Gastrocnemius medialis (tissue), 4 donors: ENCODE measurements at regions not wholly inside any gene's neighbourhood (a gene's known extent, or its start where the extent isn't known, plus 50 kb on each side); places are given as distances from the start of the nearest gene placed in this dataset.

Experiments
- ATAC-seq, 2 donors: fragments of 150-250 bp; one replicate each; pipeline ENCODE4 v1.9.1; 2016
- DNase-seq, 2 donors: peaks; one replicate each; pipeline ENCODE4 v3.0.0-alpha.2; 2019
- H3K27ac ChIP-seq, 4 donors: fragments of 200-600 bp; sonication (generic); 1 replicate in 1 of 4; 2 replicates in 3 of 4; pipeline ENCODE4 v1.5.1; 2016 to 2018; ENCODE audit warnings: mild to moderate bottlenecking in 2 of 4, moderate library complexity in 1 of 4
- H3K27me3 ChIP-seq, 3 donors: fragments of 200-600 bp; sonication (generic) in 2 of 3; 1 replicate in 1 of 3; 2 replicates in 2 of 3; pipeline versions ENCODE4 v1.5.1 to v1.6.0; 2016 to 2019; ENCODE audit warnings: mild to moderate bottlenecking in 1 of 3, moderate library complexity in 1 of 3
- H3K36me3 ChIP-seq, 2 donors: fragments of 200-600 bp; sonication (generic) in 1 of 2; one replicate each; pipeline ENCODE4 v1.5.1; 2017 to 2018
- H3K4me1 ChIP-seq, 2 donors: fragments of 200-600 bp; sonication (generic) in 1 of 2; one replicate each; pipeline ENCODE4 v1.5.1; 2016 to 2017; ENCODE audit warnings: mild to moderate bottlenecking in 2 of 2
- H3K4me3 ChIP-seq, 4 donors: fragments of 200-600 bp; sonication (generic) in 3 of 4; 1 replicate in 1 of 4; 2 replicates in 3 of 4; pipeline ENCODE4 v1.5.1; 2016 to 2019; ENCODE audit warnings: mild to moderate bottlenecking in 2 of 4
- H3K9me3 ChIP-seq, 3 donors: fragments of 200-600 bp; sonication (generic) in 2 of 3; 1 replicate in 1 of 3; 2 replicates in 2 of 3; pipeline ENCODE4 v1.5.1; 2016 to 2019
- POLR2A ChIP-seq, 2 donors: fragments of 450-650 bp; IDR thresholded peaks; one replicate each; pipeline ENCODE4 v1.6.1; 2017; ENCODE audit warnings: antibody characterized with exemption in 2 of 2, mild to moderate bottlenecking in 2 of 2, moderate library complexity in 2 of 2
- in situ Hi-C, 4 donors: fragments of 200-750 bp; cut with MboI; loops; one replicate each; pipeline versions ENCODE4 v1.15.0 to v1.8.0; 2017; ENCODE audit warnings: low sequenced_read_pairs in 4 of 4
- intact Hi-C: fragments of 100-400 bp; cut with DNase I; formaldehyde crosslinking; loops from one replicate; pipeline ENCODE4 v1.15.1; 2023; ENCODE audit warnings: low total_unique reads
- TF ChIP-seq, protein P1 (sequence below), 5 experiments: fragments of 450-650 bp in 3 of 5; fragments of 200-600 bp in 2 of 5; sonication (generic) in 2 of 5; IDR thresholded peaks in 4 of 5; conservative IDR thresholded peaks in 1 of 5; 1 replicate in 4 of 5; 2 replicates in 1 of 5; pipeline ENCODE4 v1.5.1; 2016 to 2019; ENCODE audit warnings: antibody characterized with exemption in 5 of 5, mild to moderate bottlenecking in 3 of 5, moderate library complexity in 3 of 5

DNA sequence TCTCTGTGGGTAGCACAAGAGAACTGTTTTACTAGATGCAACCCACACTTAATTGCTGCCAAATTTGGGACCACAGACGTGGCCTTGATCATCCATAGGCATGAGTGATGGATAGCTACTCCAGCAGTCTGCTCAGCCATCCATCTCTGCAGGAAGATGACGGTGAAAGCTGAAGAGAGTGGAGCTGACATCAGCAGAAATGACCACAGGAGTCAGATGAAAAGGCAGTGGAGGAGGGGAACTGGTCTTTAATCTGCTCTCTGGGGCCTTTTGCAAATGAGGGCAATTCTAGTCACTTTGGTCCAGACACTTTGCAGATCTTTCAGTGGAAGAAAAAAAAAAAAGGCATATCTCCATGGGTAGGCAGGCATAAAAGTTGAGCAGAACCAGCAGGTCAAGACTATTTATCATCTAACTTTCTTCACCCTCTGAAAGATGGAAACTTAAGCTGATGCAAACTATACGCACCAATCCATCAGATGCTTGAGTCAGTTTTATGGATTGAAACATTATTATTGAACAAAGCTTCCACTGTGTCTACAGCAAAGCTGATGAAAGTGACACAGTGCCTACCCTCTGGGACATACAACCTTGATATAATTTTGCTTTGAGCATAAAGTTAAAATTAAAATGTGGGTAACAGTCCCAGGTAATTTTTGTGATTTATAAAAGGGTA, 281.6 kb upstream of the OBI1 start:
- TF ChIP-seq POLR2A (IDR thresholded peaks at IDR 0.05), result no peak
- TF ChIP-seq, protein P1, sequence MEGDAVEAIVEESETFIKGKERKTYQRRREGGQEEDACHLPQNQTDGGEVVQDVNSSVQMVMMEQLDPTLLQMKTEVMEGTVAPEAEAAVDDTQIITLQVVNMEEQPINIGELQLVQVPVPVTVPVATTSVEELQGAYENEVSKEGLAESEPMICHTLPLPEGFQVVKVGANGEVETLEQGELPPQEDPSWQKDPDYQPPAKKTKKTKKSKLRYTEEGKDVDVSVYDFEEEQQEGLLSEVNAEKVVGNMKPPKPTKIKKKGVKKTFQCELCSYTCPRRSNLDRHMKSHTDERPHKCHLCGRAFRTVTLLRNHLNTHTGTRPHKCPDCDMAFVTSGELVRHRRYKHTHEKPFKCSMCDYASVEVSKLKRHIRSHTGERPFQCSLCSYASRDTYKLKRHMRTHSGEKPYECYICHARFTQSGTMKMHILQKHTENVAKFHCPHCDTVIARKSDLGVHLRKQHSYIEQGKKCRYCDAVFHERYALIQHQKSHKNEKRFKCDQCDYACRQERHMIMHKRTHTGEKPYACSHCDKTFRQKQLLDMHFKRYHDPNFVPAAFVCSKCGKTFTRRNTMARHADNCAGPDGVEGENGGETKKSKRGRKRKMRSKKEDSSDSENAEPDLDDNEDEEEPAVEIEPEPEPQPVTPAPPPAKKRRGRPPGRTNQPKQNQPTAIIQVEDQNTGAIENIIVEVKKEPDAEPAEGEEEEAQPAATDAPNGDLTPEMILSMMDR (IDR thresholded peaks at IDR 0.05 in 4 of 5, conservative IDR thresholded peaks at IDR 0.05 in 1 of 5), result no peak
- DNase-seq (no peak), ATAC-seq (no peak)
- no peaks in the 10 kb centered on the region for H3K9me3 ChIP-seq
- H3K27ac ChIP-seq, result no peak overlapping the region
- no peak overlapping the region for H3K4me3 ChIP-seq
- no peaks in the 10 kb centered on the region for H3K27me3 ChIP-seq
- intact Hi-C loops (no loop called here), in situ Hi-C loops (no loop called here)
- H3K4me1 ChIP-seq, result no peaks in the 10 kb centered on the region
- H3K36me3 ChIP-seq, result no peaks in the 10 kb centered on the region

DNA sequence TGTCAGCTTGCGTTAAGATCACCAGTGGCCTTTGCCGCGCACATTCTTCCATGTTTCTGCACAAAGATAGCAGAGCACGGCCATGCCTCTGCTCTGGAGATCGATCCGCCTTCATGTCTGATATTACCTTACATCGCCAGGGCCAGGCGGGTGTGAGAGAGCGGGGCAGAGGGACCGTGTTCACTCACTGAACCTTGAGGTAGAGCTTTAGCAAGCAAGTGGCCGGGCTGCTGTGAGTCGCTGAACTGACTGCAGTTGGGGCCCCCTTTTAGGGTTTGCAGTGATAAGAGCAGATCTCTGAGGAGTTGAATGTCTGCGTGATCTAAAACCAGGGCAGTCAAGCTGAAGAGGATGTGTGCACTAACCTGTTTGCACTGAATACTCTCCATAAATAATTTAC, 275.4 kb upstream of the OBI1 start:
- DNase-seq, result no peak
- Histone ChIP-seq H3K4me1 (no peaks in the 10 kb centered on the region), H3K27ac (no peak overlapping the region), H3K4me3 (no peak overlapping the region), H3K27me3 (no peaks in the 10 kb centered on the region), H3K9me3 (no peaks in the 10 kb centered on the region), H3K36me3 (no peaks in the 10 kb centered on the region)
- TF ChIP-seq POLR2A (IDR thresholded peaks at IDR 0.05), result no peak
- TF ChIP-seq, protein P1 (IDR thresholded peaks at IDR 0.05 in 4 of 5, conservative IDR thresholded peaks at IDR 0.05 in 1 of 5), result no peak
- ATAC-seq, result no peak
- in situ Hi-C loops (no loop called here), intact Hi-C loops (no loop called here)

DNA sequence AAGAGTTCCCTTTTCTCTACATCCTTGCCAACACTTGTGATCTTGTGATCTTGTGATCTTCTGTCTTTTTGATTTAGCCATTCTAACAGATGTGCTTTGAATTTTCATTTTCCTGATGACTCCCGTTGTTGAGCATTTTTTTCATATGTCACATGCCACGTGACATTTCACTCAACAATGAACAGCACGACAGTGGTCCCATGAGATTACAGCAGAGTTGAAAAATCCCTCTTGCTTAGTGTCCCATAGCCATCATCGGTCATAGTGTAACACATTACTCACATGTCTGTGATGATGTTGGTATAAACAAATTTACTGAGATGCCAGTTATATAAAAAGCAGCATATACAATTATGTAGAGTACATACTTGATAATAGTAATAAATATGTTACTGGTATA, 256.1 kb upstream of the OBI1 start:
- no peak for TF ChIP-seq POLR2A (IDR thresholded peaks at IDR 0.05)
- TF ChIP-seq, protein P1 (IDR thresholded peaks at IDR 0.05 in 4 of 5, conservative IDR thresholded peaks at IDR 0.05 in 1 of 5), result no peak
- Histone ChIP-seq H3K27me3 (no peaks in the 10 kb centered on the region), H3K36me3 (no peaks in the 10 kb centered on the region), H3K4me1 (no peaks in the 10 kb centered on the region), H3K9me3 (no peaks in the 10 kb centered on the region), H3K27ac (no peak overlapping the region), H3K4me3 (no peak overlapping the region)
- intact Hi-C loops, result no loop called here
- in situ Hi-C loops, result no loop called here
- DNase-seq, result no peak
- no peak for ATAC-seq

DNA sequence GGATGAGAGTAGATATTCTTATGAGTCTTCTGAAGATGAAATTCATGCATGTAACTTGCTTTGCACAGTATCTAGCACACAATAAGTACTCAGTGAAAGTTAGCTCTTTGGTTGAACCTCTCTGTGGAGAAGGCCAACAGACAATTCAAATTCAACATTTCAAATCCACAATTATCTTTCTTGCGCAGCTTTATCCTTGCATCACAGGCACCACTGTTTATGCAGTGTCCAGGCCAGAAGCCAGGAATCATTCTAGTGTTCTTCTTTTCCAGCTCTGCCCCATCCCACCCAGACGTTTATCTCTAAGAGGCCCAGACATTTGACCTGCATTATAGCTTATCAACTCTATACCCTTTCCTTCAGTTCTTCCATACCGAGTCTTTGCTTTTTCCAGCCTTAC, 254.7 kb upstream of the OBI1 start:
- Histone ChIP-seq H3K4me3 (no peak overlapping the region), H3K4me1 (no peaks in the 10 kb centered on the region), H3K36me3 (no peaks in the 10 kb centered on the region), H3K9me3 (no peaks in the 10 kb centered on the region), H3K27me3 (no peaks in the 10 kb centered on the region), H3K27ac (no peak overlapping the region)
- intact Hi-C loops (no loop called here), in situ Hi-C loops (no loop called here)
- ATAC-seq (no peak), DNase-seq (no peak)
- TF ChIP-seq, protein P1 (IDR thresholded peaks at IDR 0.05 in 4 of 5, conservative IDR thresholded peaks at IDR 0.05 in 1 of 5), result no peak
- TF ChIP-seq POLR2A (IDR thresholded peaks at IDR 0.05), result no peak

DNA sequence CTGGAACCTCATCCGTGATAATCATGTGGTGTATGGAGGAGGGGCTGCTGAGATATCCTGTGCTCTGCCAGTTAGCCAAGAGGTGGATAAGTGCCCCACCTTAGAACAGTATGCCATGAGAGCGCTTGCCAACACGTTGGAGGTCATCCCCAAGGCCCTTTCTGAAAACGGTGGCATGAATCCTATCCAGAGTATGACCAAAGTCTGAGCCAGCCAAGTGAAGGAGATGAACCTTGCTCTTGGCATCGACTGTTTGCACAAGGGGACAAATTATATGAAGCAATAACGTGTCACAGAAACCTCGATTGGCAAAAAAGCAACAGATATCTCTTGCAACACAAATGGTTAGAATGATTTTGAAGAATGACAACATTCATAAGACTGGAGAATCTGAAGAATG, 251.2 kb upstream of the OBI1 start:
- no peaks in the 10 kb centered on the region for H3K4me1 ChIP-seq
- H3K9me3 ChIP-seq, result no peaks in the 10 kb centered on the region
- no peak overlapping the region for H3K4me3 ChIP-seq
- H3K27ac ChIP-seq, result no peak overlapping the region
- DNase-seq, result no peak
- intact Hi-C loops (no loop called here), in situ Hi-C loops (no loop called here)
- no peaks in the 10 kb centered on the region for H3K36me3 ChIP-seq
- H3K27me3 ChIP-seq, result no peaks in the 10 kb centered on the region
- TF ChIP-seq, protein P1 (IDR thresholded peaks at IDR 0.05 in 4 of 5, conservative IDR thresholded peaks at IDR 0.05 in 1 of 5), result no peak
- TF ChIP-seq POLR2A (IDR thresholded peaks at IDR 0.05), result no peak
- no peak for ATAC-seq
